ENCODE measurements at regions not wholly inside any gene's neighbourhood (a gene's known extent, or its start where the extent isn't known, plus 50 kb on each side); places are given as distances from the start of the nearest gene placed in this dataset.

DNA sequence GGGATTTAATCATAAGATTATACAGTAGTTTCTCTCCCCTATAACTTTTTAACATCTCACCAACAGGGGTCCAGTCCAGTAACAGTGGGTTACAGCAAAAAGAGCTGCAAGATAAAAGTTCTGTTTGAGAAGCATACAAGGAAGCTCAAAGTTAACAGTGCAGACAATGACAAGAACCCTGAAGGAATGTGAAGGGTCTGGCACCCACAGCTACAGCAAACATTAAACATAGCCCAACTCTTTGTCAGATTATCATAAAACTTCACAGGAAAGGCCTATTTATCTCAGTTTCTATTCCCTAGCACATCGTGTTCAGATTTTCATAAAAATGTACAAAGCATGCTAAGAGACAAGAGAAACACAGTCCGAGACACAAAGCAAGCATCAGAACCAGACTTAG is 309.4 kb downstream of the DIRAS2 start:
- no peak for DNase-seq

- no peak for DNase-seq
These were observed 302.2 kb downstream of the DIRAS2 start for GRCh38 chr9:90340421-90340820.

GRCh38 chr9:90342607-90343006 is 300.0 kb downstream of the DIRAS2 start:
- DNase-seq: no peak

DNA sequence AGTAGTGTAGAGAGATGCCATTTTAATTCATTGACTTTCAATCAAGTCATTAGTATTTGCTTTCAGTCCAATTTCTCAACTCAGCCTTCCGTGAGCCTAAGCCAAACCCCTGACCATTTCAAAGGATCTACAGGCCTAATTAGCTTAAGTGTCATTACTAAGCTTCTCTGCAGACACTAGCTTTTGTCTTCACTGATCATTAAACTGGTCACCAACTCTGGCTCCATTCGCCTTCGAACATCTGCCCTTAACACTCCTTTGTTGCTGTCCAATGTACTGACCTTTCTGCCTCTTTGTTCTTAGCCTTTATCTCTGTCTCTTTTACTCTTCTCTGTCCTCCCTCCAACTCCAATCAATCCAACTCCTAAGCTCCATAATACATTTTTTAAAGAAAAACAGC is 299.3 kb downstream of the DIRAS2 start:
- DNase-seq: no peak

- DNase-seq: no peak
These were observed 298.6 kb downstream of the DIRAS2 start for GRCh38 chr9:90343991-90344390.

DNA sequence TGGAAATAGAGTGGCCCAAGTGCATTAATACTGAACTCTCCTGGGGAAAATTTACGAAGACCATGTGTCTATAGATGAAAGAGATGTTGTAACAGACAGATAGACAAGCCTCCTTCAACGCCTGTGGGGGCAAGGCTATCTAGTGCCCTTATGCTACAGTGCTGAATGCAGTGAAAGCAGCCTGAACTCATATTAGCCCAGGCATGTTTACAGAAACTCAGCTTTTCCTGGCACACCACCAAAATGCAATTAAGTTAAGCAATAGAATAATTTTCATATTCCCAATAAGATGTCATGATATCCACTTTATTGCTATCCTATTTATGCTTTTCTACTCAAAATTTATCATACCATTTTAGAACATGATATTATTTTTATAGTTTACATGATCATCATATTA is 277.0 kb downstream of the DIRAS2 start:
- DNase-seq: no peak

DNA sequence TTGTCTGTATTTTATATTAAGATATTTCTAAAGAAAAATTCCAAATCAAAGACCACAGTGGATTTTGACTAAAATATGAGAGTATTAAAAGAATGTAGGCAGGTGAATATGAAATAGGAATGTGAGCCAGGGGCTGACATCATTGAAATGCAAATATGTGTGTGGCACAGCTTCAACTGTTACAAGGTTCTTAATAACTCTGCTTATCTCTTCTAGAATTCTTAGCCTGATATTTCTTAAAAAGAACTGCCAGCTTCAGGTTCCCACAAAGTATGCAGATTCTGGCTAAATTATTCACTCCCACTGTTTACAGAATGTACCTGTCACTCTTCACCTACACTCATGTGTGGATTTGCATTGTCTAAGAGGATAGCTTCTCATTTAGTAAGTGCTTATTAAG is 274.4 kb downstream of the DIRAS2 start:
- DNase-seq: no peak

GRCh38 chr9:90368928-90369327 is 273.7 kb downstream of the DIRAS2 start:
- no peak for DNase-seq

DNA sequence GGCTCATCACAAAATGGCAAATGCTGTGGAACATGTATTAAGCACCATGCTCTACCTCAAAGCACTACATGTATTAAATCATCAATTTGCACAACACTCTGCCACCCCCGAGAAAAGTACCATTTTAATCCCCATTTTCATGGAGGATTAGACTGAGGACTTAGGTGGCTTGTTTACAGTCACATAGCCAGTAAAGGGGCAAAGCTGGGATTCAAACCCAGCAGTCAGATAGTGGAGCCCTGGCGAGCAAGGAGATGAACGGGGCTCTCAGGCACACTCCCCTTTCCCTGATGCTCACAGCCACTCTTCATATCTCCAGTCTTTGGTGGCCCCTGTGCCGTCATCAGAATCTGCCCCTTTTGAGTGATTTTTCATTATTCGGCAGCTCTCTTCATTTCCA is 262.9 kb downstream of the DIRAS2 start:
- no peak for DNase-seq

DNA sequence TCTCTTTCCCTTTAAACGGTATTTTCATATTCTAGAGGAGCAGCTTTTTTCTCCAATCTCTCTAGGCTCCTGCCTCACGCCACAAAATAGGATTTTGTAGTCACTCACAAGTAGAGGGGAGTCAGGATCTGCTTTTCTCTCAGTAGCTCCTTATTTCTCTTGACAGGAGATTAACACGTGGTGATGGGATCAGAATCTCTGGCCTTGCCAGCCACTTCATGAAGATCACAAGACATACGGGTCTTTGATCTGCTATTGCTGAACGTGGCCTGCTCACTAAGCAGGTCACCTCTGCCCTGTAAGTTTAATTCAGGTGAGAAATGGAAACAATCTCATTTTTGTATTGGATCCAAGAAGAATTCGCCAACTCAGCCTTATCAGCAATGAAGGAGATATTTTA is 257.5 kb downstream of the DIRAS2 start:
- no peak for DNase-seq

DNA sequence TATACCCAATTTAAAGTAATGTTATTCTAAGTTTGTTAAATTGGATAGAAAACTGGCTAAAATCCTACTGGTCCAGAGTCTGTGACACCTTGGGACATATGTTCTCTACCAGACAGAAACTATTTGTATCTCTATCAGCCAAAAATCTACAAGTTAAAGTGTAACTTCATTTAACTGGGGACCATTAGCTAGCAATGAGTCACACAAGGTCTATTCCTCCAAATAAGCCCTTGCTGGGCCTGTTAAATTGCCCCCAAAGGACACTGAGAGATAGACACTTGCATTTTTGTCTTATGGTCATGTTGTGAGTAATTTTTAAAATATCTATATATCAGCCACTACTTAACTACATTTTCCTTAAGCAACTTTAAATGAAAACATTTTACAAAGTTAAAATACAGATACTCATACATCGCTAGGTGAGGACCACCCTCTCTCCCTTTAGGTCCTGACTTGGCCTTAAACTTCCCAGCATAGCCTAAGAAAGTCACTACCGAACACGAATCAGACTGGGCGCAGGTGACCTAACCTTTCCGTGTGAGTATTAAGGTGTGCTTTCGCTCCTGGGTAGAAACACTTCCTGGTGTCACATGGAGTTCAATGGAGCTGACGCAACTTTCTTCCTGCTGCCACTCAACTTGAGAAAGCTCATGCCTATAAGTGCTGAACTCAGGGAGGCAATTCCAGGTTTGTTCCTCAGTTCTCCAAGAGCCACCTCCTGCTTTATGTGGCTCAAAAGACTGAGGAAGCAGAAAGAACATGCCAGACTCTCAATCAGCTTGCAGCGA is 249.1 kb downstream of the DIRAS2 start:
- no peak for DNase-seq

GRCh38 chr9:90394871-90395270 is 247.8 kb downstream of the DIRAS2 start:
- no peak for DNase-seq

DNA sequence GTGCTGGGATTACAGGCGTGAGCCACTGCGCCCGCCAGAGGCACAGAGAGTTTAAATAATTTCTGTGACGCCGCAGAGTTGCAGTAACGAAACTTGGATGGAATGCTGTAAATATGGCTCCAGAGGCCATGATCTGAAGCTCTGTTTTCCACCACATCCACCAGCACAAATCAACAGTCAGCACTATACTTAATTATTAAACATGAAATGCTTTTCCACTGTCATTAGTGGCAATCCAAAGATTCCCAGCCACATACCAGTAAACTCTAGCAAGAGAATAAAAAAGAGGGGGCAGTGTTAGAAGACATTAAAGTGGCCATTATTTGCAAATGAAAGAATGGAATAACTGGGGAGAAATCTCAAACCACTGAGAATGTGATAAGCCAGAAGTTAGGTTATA is 242.5 kb downstream of the DIRAS2 start:
- DNase-seq: no peak

DNA sequence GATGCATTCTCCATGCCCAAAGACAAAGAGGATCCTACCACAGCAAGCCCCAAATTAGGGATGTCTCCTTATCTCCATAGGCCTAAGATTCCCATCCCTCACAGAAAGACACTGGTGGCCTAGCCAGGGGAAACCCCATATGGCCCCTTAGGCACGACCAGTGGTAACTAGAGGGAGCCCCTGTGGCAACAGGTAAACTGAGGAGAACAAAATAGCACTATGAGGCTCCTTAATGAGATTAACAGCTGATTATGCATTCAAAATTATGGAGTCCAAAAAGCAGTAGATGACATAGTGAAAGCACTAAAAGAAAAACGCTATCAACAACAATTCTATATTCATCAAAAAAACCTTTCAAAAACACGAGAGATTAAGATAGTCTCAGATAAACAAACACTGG is 234.0 kb downstream of the DIRAS2 start:
- DNase-seq: no peak

DNA sequence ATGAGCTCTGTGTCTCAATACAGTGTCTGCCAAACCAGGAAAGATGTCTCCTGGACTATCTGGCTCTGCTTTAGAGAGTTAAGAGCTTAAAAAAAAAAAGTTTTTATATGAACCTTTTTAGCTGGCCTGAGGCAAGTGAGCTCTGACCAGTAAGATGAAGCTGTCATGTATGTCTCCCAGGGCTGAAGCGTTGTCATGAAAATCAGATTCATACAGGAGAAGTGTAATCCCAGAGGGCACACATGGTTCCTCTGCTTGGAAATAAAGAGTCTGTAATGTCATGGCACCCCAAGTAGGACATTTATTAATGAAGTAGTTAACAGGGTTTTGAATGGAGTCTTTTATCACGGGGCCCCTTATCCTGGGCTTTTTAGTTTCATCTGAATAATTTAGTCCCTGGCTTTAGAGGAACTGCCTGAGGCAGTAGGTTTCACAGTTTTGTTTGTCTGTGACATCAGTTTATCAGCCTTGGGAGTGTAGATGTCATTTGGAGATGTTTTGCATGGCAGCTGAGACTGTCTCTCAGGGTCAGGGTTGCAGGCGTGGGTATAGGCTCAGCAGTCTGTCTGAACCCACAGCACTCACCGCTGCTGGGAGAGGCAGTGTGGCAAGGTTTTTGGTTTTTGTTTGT is 223.3 kb downstream of the DIRAS2 start:
- DNase-seq: no peak

- DNase-seq: no peak
These were observed 222.4 kb downstream of the DIRAS2 start for GRCh38 chr9:90420211-90420610.

DNA sequence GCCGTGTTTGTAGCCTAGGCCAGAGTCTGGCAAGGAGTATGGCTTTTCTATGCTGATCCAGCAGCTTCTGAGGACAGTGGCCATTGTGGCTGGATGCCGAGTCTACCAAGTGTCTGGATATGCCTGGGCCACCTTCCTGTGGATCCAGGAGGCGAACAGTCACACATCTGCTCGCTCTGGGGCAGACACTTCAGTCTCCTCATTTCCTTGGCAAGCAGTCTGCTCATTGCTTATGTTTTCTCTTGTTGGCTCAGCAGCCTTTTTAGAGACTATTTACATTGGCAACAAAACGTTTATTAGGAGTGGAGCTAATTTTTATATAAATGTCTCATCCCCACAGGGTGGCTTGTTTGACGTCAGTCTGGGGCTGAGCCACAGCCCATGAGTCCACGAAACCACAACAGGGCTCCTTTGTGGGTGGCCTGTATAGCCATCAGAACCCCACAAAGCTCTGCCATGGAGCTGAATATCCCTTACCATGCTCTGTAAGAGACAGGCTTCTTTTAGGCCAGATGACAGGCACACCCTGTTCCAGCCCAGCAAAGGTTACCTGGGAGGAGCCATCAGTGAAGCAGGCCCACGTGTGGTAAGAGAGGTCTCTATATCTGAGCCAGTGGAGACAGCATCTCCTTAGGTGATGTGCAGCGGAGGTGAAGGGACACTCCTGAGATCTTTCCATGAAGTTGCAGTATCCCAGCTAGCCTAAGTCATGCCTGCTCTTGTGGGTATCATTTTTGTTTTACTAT is 221.7 kb downstream of the DIRAS2 start:
- no peak for DNase-seq

- DNase-seq: no peak
These were observed 220.8 kb downstream of the DIRAS2 start for GRCh38 chr9:90421786-90422185.

GRCh38 chr9:90423661-90424193 is 218.9 kb downstream of the DIRAS2 start:
- no peak for DNase-seq

DNA sequence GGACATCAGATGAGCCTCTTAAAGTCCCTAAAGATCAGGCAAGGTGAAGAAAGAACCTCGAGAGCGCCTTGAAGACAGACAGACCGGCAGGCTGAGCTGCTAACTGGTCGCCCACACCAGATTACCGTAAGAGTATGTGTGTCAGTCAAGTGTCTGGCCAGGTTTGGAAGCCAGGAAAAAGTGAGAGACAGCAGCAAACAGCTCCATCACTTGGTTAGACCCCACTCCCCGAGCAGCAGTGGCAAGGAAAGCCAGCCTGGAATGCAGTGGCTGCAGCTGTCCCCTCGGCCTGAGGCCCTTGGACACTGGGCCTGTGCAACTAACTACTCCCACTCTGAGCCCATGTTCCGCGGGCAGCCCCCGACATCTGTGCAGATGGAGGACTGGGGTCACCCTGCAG is 214.1 kb downstream of the DIRAS2 start:
- no peak for DNase-seq

- DNase-seq: no peak
These were observed 209.7 kb downstream of the DIRAS2 start for GRCh38 chr9:90432951-90433350.

GRCh38 chr9:90433398-90433941 is 209.2 kb downstream of the DIRAS2 start:
- no peak for DNase-seq

- no peak for DNase-seq
These were observed 200.8 kb downstream of the DIRAS2 start for GRCh38 chr9:90441814-90442213.

DNA sequence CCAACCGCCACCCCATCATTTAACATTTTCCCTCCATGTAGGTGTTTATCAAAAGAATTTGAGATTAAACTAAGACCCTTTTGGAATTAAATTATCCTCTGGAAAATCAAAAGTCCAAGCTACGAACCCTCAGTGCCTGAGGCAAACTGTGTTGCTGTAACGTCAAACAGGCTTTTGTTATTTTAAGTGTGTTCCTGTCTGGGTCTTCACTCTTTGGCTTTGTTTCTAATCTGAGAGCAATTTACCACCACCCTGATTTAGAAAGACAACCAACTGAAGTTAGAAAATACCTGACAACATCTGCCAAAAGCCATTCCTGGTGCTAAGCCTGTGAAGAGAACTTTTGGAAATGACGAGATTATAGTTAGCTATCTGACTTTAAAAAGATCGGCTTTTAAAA is 199.9 kb downstream of the DIRAS2 start:
- DNase-seq: no peak

Measured in activated effector memory CD4-positive, alpha-beta T cell treated with anti-CD3 and anti-CD28 coated beads, Interleukin-2, amount 50 U/mL, for 16 hours (primary cell).